Activated T-cell treated with anti-CD3 and anti-CD28 coated beads, Interleukin-2, amount 50 U/mL, for 4 hours (primary cell): ENCODE measurements at regions not wholly inside any gene's neighbourhood (a gene's known extent, or its start where the extent isn't known, plus 50 kb on each side); places are given as distances from the start of the nearest gene placed in this dataset.

ENCODE experiments used
- ATAC-seq, 2 donors: fragments of 200-7000 bp; cut with Tn5 transposase; one replicate each; pipeline ENCODE4 v1.10.0; 2021
- DNase-seq: peaks from one replicate; pipeline ENCODE4 v3.0.0-alpha.2; 2020
- H3K27me3 Mint-ChIP-seq: one replicate; pipeline ENCODE4 v1.8.0; 2021; ENCODE audit warnings: low read depth, mixed read lengths
- H3K36me3 Mint-ChIP-seq: one replicate; pipeline ENCODE4 v1.8.0; 2022; ENCODE audit warnings: mixed read lengths; ENCODE audit not compliant: insufficient read depth
- H3K4me1 Mint-ChIP-seq: one replicate; pipeline ENCODE4 v1.8.0; 2021; ENCODE audit warnings: low read depth, mixed read lengths
- H3K4me3 Mint-ChIP-seq: one replicate; pipeline ENCODE4 v1.8.0; 2021; ENCODE audit warnings: mild to moderate bottlenecking, moderate library complexity, mixed read lengths
- H3K9me3 Mint-ChIP-seq: one replicate; pipeline ENCODE4 v1.8.0; 2021; ENCODE audit warnings: mixed read lengths

GRCh38 chr7:125484755-125485154, 555.1 kb upstream of the POT1 start:
- Mint-ChIP-seq H3K36me3 (no peaks in the 10 kb centered on the region), H3K27me3 (no peaks in the 10 kb centered on the region), H3K4me1 (no peaks in the 10 kb centered on the region), H3K4me3 (no peak overlapping the region), H3K9me3 (no peaks in the 10 kb centered on the region)
- ATAC-seq (no peak), DNase-seq (no peak)

GRCh38 chr7:125481323-125481722, 551.7 kb upstream of the POT1 start:
- Mint-ChIP-seq H3K9me3 (peaks cover 5% of the 10 kb centered on the region), H3K4me3 (no peak overlapping the region), H3K27me3 (no peaks in the 10 kb centered on the region), H3K36me3 (no peaks in the 10 kb centered on the region), H3K4me1 (no peaks in the 10 kb centered on the region)
- DNase-seq (no peak), ATAC-seq (no peak)

- H3K36me3 Mint-ChIP-seq: no peaks in the 10 kb centered on the region
- no peaks in the 10 kb centered on the region for H3K4me1 Mint-ChIP-seq
- no peak overlapping the region for H3K4me3 Mint-ChIP-seq
- DNase-seq (no peak), ATAC-seq (no peak)
- H3K9me3 Mint-ChIP-seq: peaks cover 5% of the 10 kb centered on the region
- H3K27me3 Mint-ChIP-seq: no peaks in the 10 kb centered on the region
Observed at GRCh38 chr7:125480762-125481161, 551.1 kb upstream of the POT1 start.

- Mint-ChIP-seq H3K36me3 (no peaks in the 10 kb centered on the region), H3K4me1 (no peaks in the 10 kb centered on the region), H3K27me3 (no peaks in the 10 kb centered on the region), H3K9me3 (no peaks in the 10 kb centered on the region), H3K4me3 (no peak overlapping the region)
- no peak for DNase-seq
- peak in 1 of 2 donors; percentile 30 for ATAC-seq
Observed at GRCh38 chr7:125468855-125469174, 539.2 kb upstream of the POT1 start.

- Mint-ChIP-seq H3K4me3 (no peak overlapping the region), H3K36me3 (no peaks in the 10 kb centered on the region), H3K9me3 (no peaks in the 10 kb centered on the region), H3K4me1 (no peaks in the 10 kb centered on the region), H3K27me3 (no peaks in the 10 kb centered on the region)
- DNase-seq (no peak), ATAC-seq (no peak)
Observed at GRCh38 chr7:125467996-125468854, 538.6 kb upstream of the POT1 start.

- H3K4me3 Mint-ChIP-seq: no peak overlapping the region
- ATAC-seq (no peak), DNase-seq (no peak)
- H3K36me3 Mint-ChIP-seq: no peaks in the 10 kb centered on the region
- no peaks in the 10 kb centered on the region for H3K4me1 Mint-ChIP-seq
- H3K9me3 Mint-ChIP-seq: peaks cover 2% of the 10 kb centered on the region
- no peaks in the 10 kb centered on the region for H3K27me3 Mint-ChIP-seq
Observed at GRCh38 chr7:125465527-125465926, 535.9 kb upstream of the POT1 start.

GRCh38 chr7:125462615-125463014, 533.0 kb upstream of the POT1 start:
- ATAC-seq: no peak
- no peaks in the 10 kb centered on the region for H3K36me3 Mint-ChIP-seq
- H3K4me3 Mint-ChIP-seq: no peak overlapping the region
- no peaks in the 10 kb centered on the region for H3K27me3 Mint-ChIP-seq
- no peak for DNase-seq
- H3K9me3 Mint-ChIP-seq: peaks cover 16% of the 10 kb centered on the region
- no peaks in the 10 kb centered on the region for H3K4me1 Mint-ChIP-seq

GRCh38 chr7:125459038-125459437, 529.4 kb upstream of the POT1 start:
- ATAC-seq: no peak
- no peak overlapping the region for H3K4me3 Mint-ChIP-seq
- peaks cover 19% of the 10 kb centered on the region for H3K9me3 Mint-ChIP-seq
- DNase-seq: no peak
- H3K36me3 Mint-ChIP-seq: no peaks in the 10 kb centered on the region
- no peaks in the 10 kb centered on the region for H3K27me3 Mint-ChIP-seq
- no peaks in the 10 kb centered on the region for H3K4me1 Mint-ChIP-seq

- Mint-ChIP-seq H3K27me3 (no peaks in the 10 kb centered on the region), H3K4me3 (no peak overlapping the region), H3K4me1 (no peaks in the 10 kb centered on the region), H3K9me3 (peaks cover 14% of the 10 kb centered on the region), H3K36me3 (no peaks in the 10 kb centered on the region)
- DNase-seq (no peak), ATAC-seq (no peak)
Observed at GRCh38 chr7:125450749-125451148, 521.1 kb upstream of the POT1 start.

GRCh38 chr7:125445836-125446235, 516.2 kb upstream of the POT1 start:
- ATAC-seq (no peak), DNase-seq (no peak)
- H3K4me1 Mint-ChIP-seq: no peaks in the 10 kb centered on the region
- H3K36me3 Mint-ChIP-seq: no peaks in the 10 kb centered on the region
- H3K9me3 Mint-ChIP-seq: peaks cover 21% of the 10 kb centered on the region
- H3K27me3 Mint-ChIP-seq: no peaks in the 10 kb centered on the region
- no peak overlapping the region for H3K4me3 Mint-ChIP-seq

- no peak overlapping the region for H3K4me3 Mint-ChIP-seq
- H3K27me3 Mint-ChIP-seq: no peaks in the 10 kb centered on the region
- no peak for DNase-seq
- ATAC-seq: no peak
- H3K9me3 Mint-ChIP-seq: peaks cover 20% of the 10 kb centered on the region
- H3K36me3 Mint-ChIP-seq: no peaks in the 10 kb centered on the region
- no peaks in the 10 kb centered on the region for H3K4me1 Mint-ChIP-seq
Observed at GRCh38 chr7:125444864-125445263, 515.2 kb upstream of the POT1 start.

GRCh38 chr7:125436220-125436619, 506.6 kb upstream of the POT1 start:
- ATAC-seq (no peak), DNase-seq (no peak)
- peaks cover 14% of the 10 kb centered on the region for H3K9me3 Mint-ChIP-seq
- H3K4me1 Mint-ChIP-seq: no peaks in the 10 kb centered on the region
- no peak overlapping the region for H3K4me3 Mint-ChIP-seq
- no peaks in the 10 kb centered on the region for H3K36me3 Mint-ChIP-seq
- H3K27me3 Mint-ChIP-seq: no peaks in the 10 kb centered on the region

GRCh38 chr7:125431349-125431748, 501.7 kb upstream of the POT1 start:
- H3K9me3 Mint-ChIP-seq: peaks cover 4% of the 10 kb centered on the region
- H3K4me1 Mint-ChIP-seq: no peaks in the 10 kb centered on the region
- H3K4me3 Mint-ChIP-seq: no peak overlapping the region
- no peak for ATAC-seq
- no peaks in the 10 kb centered on the region for H3K27me3 Mint-ChIP-seq
- DNase-seq: no peak
- no peaks in the 10 kb centered on the region for H3K36me3 Mint-ChIP-seq

GRCh38 chr7:125430013-125430412, 500.4 kb upstream of the POT1 start:
- Mint-ChIP-seq H3K4me1 (no peaks in the 10 kb centered on the region), H3K4me3 (no peak overlapping the region), H3K9me3 (peaks cover 4% of the 10 kb centered on the region), H3K36me3 (no peaks in the 10 kb centered on the region), H3K27me3 (no peaks in the 10 kb centered on the region)
- DNase-seq (no peak), ATAC-seq (no peak)

- Mint-ChIP-seq H3K27me3 (no peaks in the 10 kb centered on the region), H3K36me3 (no peaks in the 10 kb centered on the region), H3K9me3 (peaks cover 4% of the 10 kb centered on the region), H3K4me3 (no peak overlapping the region), H3K4me1 (no peaks in the 10 kb centered on the region)
- DNase-seq: no peak
- no peak for ATAC-seq
Observed at GRCh38 chr7:125427676-125428075, 498.1 kb upstream of the POT1 start.
